ENCODE measurements at regions not wholly inside any gene's neighbourhood (a gene's known extent, or its start where the extent isn't known, plus 50 kb on each side); places are given as distances from the start of the nearest gene placed in this dataset.

GRCh38 chr5:166013415-166013814, 2278.0 kb upstream of the WWC1 start:
- TF ChIP-seq CTCF (IDR thresholded peaks at IDR 0.05) (no peak), ZFX (IDR thresholded peaks at IDR 0.05; ENCODE audit: borderline replicate concordance) (no peak)
